HEK293 (cell line): ENCODE measurements at regions not wholly inside any gene's neighbourhood (a gene's known extent, or its start where the extent isn't known, plus 50 kb on each side); places are given as distances from the start of the nearest gene placed in this dataset.
"Not testable (repeated sequence)": the region's sequence is repeated elsewhere in the genome, so short reads cannot be mapped to it uniquely, and the experiment has no call there.

ENCODE experiments used
- CTCF ChIA-PET: fragments of 350-600 bp; formaldehyde crosslinking; extraction: SDS; loops from one replicate; lab custom pipeline; 2021; ENCODE audit warnings: antibody characterized with exemption; lab: Yijun Ruan, JAX
- POLR2A ChIA-PET: fragments of 300-600 bp; formaldehyde crosslinking; extraction: SDS; loops from one replicate; lab custom pipeline; 2020; ENCODE audit warnings: antibody characterized with exemption, inconsistent platforms; lab: Yijun Ruan, JAX
- H3K27ac ChIP-seq: fragments of 200-500 bp; sonication (Bioruptor generic); 2 replicates; pipeline ENCODE4 v1.5.1; 2014; ENCODE audit warnings: low read depth, low read length, control low read depth, inconsistent platforms; ENCODE audit errors: extremely low read depth
- H3K36me3 ChIP-seq, 2 experiments: fragments of 200-500 bp in 1 of 2; sonication (Bioruptor generic) in 1 of 2; 1 replicate in 1 of 2; 2 replicates in 1 of 2; pipeline ENCODE4 v1.5.1; 2014 to 2017; ENCODE audit warnings: inconsistent platforms in 2 of 2, low read length in 2 of 2; ENCODE audit not compliant: control insufficient read depth in 2 of 2, insufficient read depth in 1 of 2
- H3K4me1 ChIP-seq: fragments of 200-500 bp; sonication (Bioruptor generic); 2 replicates; pipeline ENCODE4 v1.5.1; 2014; ENCODE audit warnings: mild to moderate bottlenecking, low read length, inconsistent platforms; ENCODE audit not compliant: control insufficient read depth, insufficient read depth
- H3K4me3 ChIP-seq: 2 replicates; pipeline ENCODE4 v1.5.1; 2011; ENCODE audit warnings: low read depth, mild to moderate bottlenecking, control low read depth, low read length, moderate library complexity
- H3K9me3 ChIP-seq: fragments of 200-500 bp; sonication (Bioruptor generic); 2 replicates; pipeline ENCODE4 v1.5.1; 2014; ENCODE audit warnings: low read depth, low read length, inconsistent platforms; ENCODE audit not compliant: control insufficient read depth, insufficient read depth
- OVOL3 ChIP-seq: fragments of 450-650 bp; formaldehyde crosslinking; IDR thresholded peaks from 2 replicates; pipeline ENCODE4 v1.5.1; 2016; ENCODE audit warnings: missing biosample characterization, missing genetic modification characterization
- PRDM10 ChIP-seq: fragments of 450-650 bp; formaldehyde crosslinking; IDR thresholded peaks from 2 replicates; pipeline ENCODE4 v1.5.1; 2016; ENCODE audit warnings: missing biosample characterization, missing genetic modification characterization
- ZNF248 ChIP-seq: fragments of 450-650 bp; formaldehyde crosslinking; IDR thresholded peaks from 2 replicates; pipeline ENCODE4 v1.5.1; 2017; ENCODE audit warnings: missing biosample characterization, missing genetic modification characterization
- ZNF426 ChIP-seq: fragments of 450-650 bp; formaldehyde crosslinking; IDR thresholded peaks from 2 replicates; pipeline ENCODE4 v1.5.1; 2017; ENCODE audit warnings: missing biosample characterization, missing genetic modification characterization, mild to moderate bottlenecking, inconsistent platforms, moderate library complexity
- ZNF433 ChIP-seq: fragments of 450-650 bp; formaldehyde crosslinking; IDR thresholded peaks from 2 replicates; pipeline ENCODE4 v1.5.1; 2016; ENCODE audit warnings: missing biosample characterization, missing genetic modification characterization, low read depth
- ZNF48 ChIP-seq: fragments of 450-650 bp; formaldehyde crosslinking; IDR thresholded peaks from 2 replicates; pipeline ENCODE4 v1.5.1; 2016; ENCODE audit warnings: missing biosample characterization, missing genetic modification characterization
- ZNF785 ChIP-seq: fragments of 450-650 bp; formaldehyde crosslinking; IDR thresholded peaks from 2 replicates; pipeline ENCODE4 v1.5.1; 2016; ENCODE audit warnings: missing biosample characterization, missing genetic modification characterization

GRCh38 chr6:106783640-106784566 lies 154.5 kb downstream of the QRSL1 start:
- TF ChIP-seq PRDM10 (tag by site-specific recombination): peak; percentile 53
- TF ChIP-seq ZNF426 (tag by site-specific recombination): no peak
- TF ChIP-seq, all 188 proteins: peak for 1
- Histone ChIP-seq H3K9me3 (no peaks in the 10 kb centered on the region), H3K27ac (no peak overlapping the region), H3K4me3 (no peak overlapping the region), H3K36me3 (no peaks in the 10 kb centered on the region), H3K4me1 (no peaks in the 10 kb centered on the region)
- ChIA-PET CTCF (interaction anchor here (0.7 to 1.1 kb wide), 2 partner anchors 196 to 560 kb away, joined by 3 read pairs; no protein-coding TSS in a partner anchor), POLR2A (no interaction called here)

- Histone ChIP-seq H3K27ac (no peak overlapping the region), H3K4me1 (no peaks in the 10 kb centered on the region)
- CTCF ChIA-PET: no interaction called here
Measured at GRCh38 chr6:106782536-106783285, 153.3 kb downstream of the QRSL1 start.

DNA sequence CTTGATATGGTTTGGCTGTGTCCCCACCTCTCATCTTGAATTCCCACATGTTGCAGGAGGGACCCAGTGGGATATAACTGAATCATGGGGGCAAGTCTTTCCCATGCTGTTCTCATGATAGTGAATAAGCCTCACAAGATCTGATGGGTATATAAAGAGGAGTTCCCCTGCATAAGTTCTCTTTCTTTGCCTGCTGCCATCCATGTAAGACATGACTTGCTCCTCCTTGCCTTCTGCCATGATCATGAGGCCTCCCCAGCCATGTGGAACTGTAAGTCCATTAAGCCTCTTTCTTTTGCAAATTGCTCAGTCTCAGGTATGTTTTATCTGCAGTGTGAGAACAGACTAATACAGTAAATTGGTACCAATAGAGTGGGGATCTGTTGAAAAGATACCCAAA lies 150.2 kb downstream of the QRSL1 start:
- H3K36me3 ChIP-seq, POLR2A ChIA-PET, H3K27ac ChIP-seq, H3K9me3 ChIP-seq, CTCF ChIA-PET, H3K4me1 ChIP-seq, H3K4me3 ChIP-seq: not testable (repeated sequence)

More at GRCh38 chr6:106782536-106783285, 153.3 kb downstream of the QRSL1 start:
- no peaks in the 10 kb centered on the region for H3K36me3 ChIP-seq
- H3K4me3 ChIP-seq: no peak overlapping the region
- no peak for TF ChIP-seq ZNF433 (tag by site-specific recombination)
- TF ChIP-seq ZNF785 (tag by site-specific recombination): no peak
- no peak for TF ChIP-seq ZNF48 (tag by site-specific recombination)
- POLR2A ChIA-PET: no interaction called here
- no peaks in the 10 kb centered on the region for H3K9me3 ChIP-seq

- ChIA-PET POLR2A (no interaction called here), CTCF (no interaction called here)
- H3K36me3 ChIP-seq: no peaks in the 10 kb centered on the region
- no peaks in the 10 kb centered on the region for H3K9me3 ChIP-seq
- H3K4me3 ChIP-seq: no peak overlapping the region
- no peak overlapping the region for H3K27ac ChIP-seq
- no peak for TF ChIP-seq ZNF48 (tag by site-specific recombination)
- TF ChIP-seq OVOL3: no peak
- TF ChIP-seq ZNF248 (tag by site-specific recombination): no peak
- no peaks in the 10 kb centered on the region for H3K4me1 ChIP-seq
Measured at GRCh38 chr6:106778943-106779342, 149.6 kb downstream of the QRSL1 start.
